SK-N-SH treated with all-trans-retinoic acid at 6 μM for 48 hours (cell line): ENCODE measurements at regions not wholly inside any gene's neighbourhood (a gene's known extent, or its start where the extent isn't known, plus 50 kb on each side); places are given as distances from the start of the nearest gene placed in this dataset.

Source experiments
- ATAC-seq: fragments of 200-7000 bp; cut with Tn5 transposase; 3 replicates; pipeline ENCODE4 v1.9.1; 2020; ENCODE audit warnings: mild to moderate bottlenecking, moderate library complexity
- ARNTL ChIP-seq: fragments of 450-650 bp; formaldehyde crosslinking; IDR thresholded peaks from 2 replicates; pipeline ENCODE4 v1.5.0; 2020; ENCODE audit warnings: low read depth, mild to moderate bottlenecking, moderate library complexity, borderline replicate concordance
- BACH2 ChIP-seq: fragments of 250-450 bp; sonication (Bioruptor Pico); IDR thresholded peaks from 2 replicates; pipeline ENCODE4 v1.9.0; 2021; ENCODE audit warnings: mild to moderate bottlenecking, borderline replicate concordance
- CSDC2 ChIP-seq: fragments of 250-450 bp; sonication (Bioruptor Pico); IDR thresholded peaks from 2 replicates; pipeline ENCODE4 v1.5.0; 2020; ENCODE audit warnings: mild to moderate bottlenecking, moderate library complexity
- ESRRG ChIP-seq: fragments of 250-450 bp; sonication (Bioruptor Pico); IDR thresholded peaks from 2 replicates; pipeline ENCODE4 v1.6.1; 2021; ENCODE audit warnings: mild to moderate bottlenecking
- GLIS3 ChIP-seq: fragments of 250-450 bp; sonication (Bioruptor Pico); IDR thresholded peaks from 2 replicates; pipeline ENCODE4 v1.5.0; 2020; ENCODE audit warnings: mild to moderate bottlenecking, moderate library complexity
- ISL1 ChIP-seq: fragments of 250-450 bp; sonication (Bioruptor Pico); IDR thresholded peaks from 2 replicates; pipeline ENCODE4 v2.1.2; 2022; ENCODE audit warnings: mild to moderate bottlenecking, moderate library complexity
- OSR1 ChIP-seq: fragments of 250-450 bp; sonication (Bioruptor Pico); IDR thresholded peaks from 2 replicates; pipeline ENCODE4 v1.8.0; 2022; ENCODE audit warnings: moderate library complexity, mild to moderate bottlenecking, inconsistent platforms
- POU6F1 ChIP-seq: fragments of 250-450 bp; sonication (Bioruptor Pico); IDR thresholded peaks from 2 replicates; pipeline ENCODE4 v1.8.0; 2021; ENCODE audit warnings: low read depth, mild to moderate bottlenecking, moderate library complexity, borderline replicate concordance
- PPARA ChIP-seq: fragments of 250-450 bp; sonication (Bioruptor Pico); IDR thresholded peaks from 2 replicates; pipeline ENCODE4 v1.5.0; 2020; ENCODE audit warnings: mild to moderate bottlenecking, borderline replicate concordance
- RARB ChIP-seq: fragments of 250-450 bp; sonication (Bioruptor Pico); IDR thresholded peaks from 2 replicates; pipeline ENCODE4 v1.8.0; 2021; ENCODE audit warnings: mild to moderate bottlenecking, moderate library complexity
- SNAI2 ChIP-seq: fragments of 250-450 bp; sonication (Bioruptor Pico); IDR thresholded peaks from 2 replicates; pipeline ENCODE4 v1.5.0; 2020; ENCODE audit warnings: mild to moderate bottlenecking, moderate library complexity
- TCF4 ChIP-seq: fragments of 250-450 bp; sonication (Bioruptor Pico); IDR thresholded peaks from 2 replicates; pipeline ENCODE4 v1.8.0; 2021; ENCODE audit warnings: mild to moderate bottlenecking, moderate library complexity, borderline replicate concordance
- TOX ChIP-seq: fragments of 250-450 bp; sonication (Bioruptor Pico); IDR thresholded peaks from 2 replicates; pipeline ENCODE4 v1.8.0; 2021; ENCODE audit warnings: mild to moderate bottlenecking, moderate library complexity, borderline replicate concordance
- TSHZ2 ChIP-seq: fragments of 250-450 bp; sonication (Bioruptor Pico); IDR thresholded peaks from 2 replicates; pipeline ENCODE4 v1.5.0; 2020; ENCODE audit warnings: mild to moderate bottlenecking, moderate library complexity
- ZC3H10 ChIP-seq: fragments of 250-450 bp; sonication (Bioruptor Pico); IDR thresholded peaks from 2 replicates; pipeline ENCODE4 v1.5.1; 2021; ENCODE audit warnings: mild to moderate bottlenecking, moderate library complexity
- ZFP3 ChIP-seq: fragments of 250-450 bp; sonication (Bioruptor Pico); IDR thresholded peaks from 2 replicates; pipeline ENCODE4 v1.5.0; 2020; ENCODE audit warnings: mild to moderate bottlenecking, moderate library complexity
- ZNF565 ChIP-seq: fragments of 450-650 bp; formaldehyde crosslinking; conservative IDR thresholded peaks from 2 replicates; pipeline ENCODE4 v1.5.0; 2020; ENCODE audit warnings: low read depth, mild to moderate bottlenecking, moderate library complexity
- ZNF70 ChIP-seq: fragments of 450-650 bp; formaldehyde crosslinking; IDR thresholded peaks from 2 replicates; pipeline ENCODE4 v1.5.0; 2020; ENCODE audit warnings: mild to moderate bottlenecking, moderate library complexity
- ZNF8 ChIP-seq: fragments of 450-650 bp; formaldehyde crosslinking; IDR thresholded peaks from 2 replicates; pipeline ENCODE4 v1.5.0; 2020; ENCODE audit warnings: mild to moderate bottlenecking, moderate library complexity
- TF ChIP-seq, protein P1 (sequence below): fragments of 250-450 bp; sonication (Bioruptor Pico); IDR thresholded peaks from 2 replicates; pipeline ENCODE4 v1.5.1; 2021; ENCODE audit warnings: mild to moderate bottlenecking, moderate library complexity
- TF ChIP-seq, protein P2 (sequence below): fragments of 250-450 bp; sonication (Bioruptor Pico); IDR thresholded peaks from 2 replicates; pipeline ENCODE4 v1.5.1; 2020; ENCODE audit warnings: low read depth, mild to moderate bottlenecking, moderate library complexity

DNA sequence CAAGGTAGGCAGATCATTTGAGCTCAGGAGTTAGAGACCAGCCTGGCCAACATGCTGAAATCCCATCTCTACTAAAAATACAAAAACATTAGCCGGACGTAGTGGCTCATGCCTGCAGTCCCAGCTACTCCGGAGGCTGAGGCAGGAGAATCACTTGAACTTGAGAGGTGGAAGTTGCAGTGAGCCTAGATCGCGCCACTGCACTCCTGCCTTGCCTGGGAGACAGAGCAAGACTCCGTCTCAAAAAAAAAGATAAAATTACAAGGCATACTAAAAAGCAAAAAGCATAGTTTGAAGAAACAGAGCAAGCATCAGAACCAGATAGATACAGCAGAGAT, 61.2 kb upstream of the CDC42BPA start (continued):
- TF ChIP-seq, protein P1, sequence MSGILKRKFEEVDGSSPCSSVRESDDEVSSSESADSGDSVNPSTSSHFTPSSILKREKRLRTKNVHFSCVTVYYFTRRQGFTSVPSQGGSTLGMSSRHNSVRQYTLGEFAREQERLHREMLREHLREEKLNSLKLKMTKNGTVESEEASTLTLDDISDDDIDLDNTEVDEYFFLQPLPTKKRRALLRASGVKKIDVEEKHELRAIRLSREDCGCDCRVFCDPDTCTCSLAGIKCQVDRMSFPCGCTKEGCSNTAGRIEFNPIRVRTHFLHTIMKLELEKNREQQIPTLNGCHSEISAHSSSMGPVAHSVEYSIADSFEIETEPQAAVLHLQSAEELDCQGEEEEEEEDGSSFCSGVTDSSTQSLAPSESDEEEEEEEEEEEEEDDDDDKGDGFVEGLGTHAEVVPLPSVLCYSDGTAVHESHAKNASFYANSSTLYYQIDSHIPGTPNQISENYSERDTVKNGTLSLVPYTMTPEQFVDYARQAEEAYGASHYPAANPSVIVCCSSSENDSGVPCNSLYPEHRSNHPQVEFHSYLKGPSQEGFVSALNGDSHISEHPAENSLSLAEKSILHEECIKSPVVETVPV: no peak

DNA sequence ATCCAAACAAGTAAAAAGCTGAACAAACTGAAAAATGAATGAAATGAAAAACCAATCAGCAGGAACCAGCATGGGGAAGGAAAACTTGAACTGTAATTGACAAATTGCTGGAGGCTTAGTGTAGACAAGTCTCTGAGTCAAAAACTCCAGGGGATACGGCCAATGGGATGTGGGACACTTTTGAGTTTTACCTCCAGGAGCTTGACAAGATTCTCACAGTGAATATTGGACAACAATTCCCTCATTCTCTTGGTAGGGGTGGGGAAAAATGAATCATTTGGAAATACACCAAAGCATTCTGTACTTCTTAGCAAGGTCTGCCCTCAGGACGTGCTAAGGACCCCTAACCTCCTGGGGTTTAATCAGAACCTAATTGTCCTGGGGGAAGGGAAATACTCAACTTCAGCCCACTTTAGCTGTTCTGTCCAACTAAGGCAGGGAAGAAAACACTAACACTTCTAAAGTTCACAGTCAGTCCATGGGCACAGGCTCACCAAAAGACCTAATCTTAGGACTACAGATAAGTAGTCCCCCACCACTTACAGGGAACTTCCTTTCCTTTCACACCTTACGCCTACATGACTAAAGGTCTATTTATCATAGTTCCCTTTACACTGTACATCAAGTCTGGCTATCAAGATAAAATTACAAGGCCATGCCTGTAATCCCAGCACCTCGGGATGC, 60.7 kb upstream of the CDC42BPA start:
- TF ChIP-seq RARB (CRISPR knock-in tag): no peak
- TF ChIP-seq, all 23 proteins: peak for 0
- no peak for ATAC-seq

DNA sequence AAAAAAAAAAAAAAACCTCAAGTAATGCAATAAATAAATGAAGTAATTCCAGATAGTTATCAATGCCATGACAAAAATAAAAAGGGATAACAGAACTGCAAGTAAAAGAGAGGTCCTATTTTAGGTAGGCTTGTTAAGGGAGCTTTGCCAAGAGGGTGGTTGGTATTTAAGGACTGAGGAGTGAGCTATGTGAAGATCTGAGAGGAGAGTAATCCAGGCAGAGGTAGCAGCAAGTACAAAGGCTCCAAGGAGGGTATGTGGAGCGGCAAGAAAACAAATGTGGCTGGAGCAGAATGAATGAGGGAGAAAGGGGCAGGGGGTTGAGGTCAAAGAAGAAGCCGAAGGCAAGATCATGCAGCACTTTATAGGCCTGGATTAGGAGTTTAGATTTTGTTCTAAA, 59.9 kb upstream of the CDC42BPA start:
- no peak for ATAC-seq
- TF ChIP-seq TOX (CRISPR knock-in tag): no peak
- TF ChIP-seq ZNF8 (CRISPR knock-in tag): no peak
- TF ChIP-seq, protein P2, sequence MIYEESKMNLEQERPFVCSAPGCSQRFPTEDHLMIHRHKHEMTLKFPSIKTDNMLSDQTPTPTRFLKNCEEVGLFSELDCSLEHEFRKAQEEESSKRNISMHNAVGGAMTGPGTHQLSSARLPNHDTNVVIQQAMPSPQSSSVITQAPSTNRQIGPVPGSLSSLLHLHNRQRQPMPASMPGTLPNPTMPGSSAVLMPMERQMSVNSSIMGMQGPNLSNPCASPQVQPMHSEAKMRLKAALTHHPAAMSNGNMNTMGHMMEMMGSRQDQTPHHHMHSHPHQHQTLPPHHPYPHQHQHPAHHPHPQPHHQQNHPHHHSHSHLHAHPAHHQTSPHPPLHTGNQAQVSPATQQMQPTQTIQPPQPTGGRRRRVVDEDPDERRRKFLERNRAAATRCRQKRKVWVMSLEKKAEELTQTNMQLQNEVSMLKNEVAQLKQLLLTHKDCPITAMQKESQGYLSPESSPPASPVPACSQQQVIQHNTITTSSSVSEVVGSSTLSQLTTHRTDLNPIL: no peak
- TF ChIP-seq CSDC2 (CRISPR knock-in tag): no peak
- TF ChIP-seq ZNF70: no peak
- no peak for TF ChIP-seq ISL1 (CRISPR knock-in tag)
- TF ChIP-seq, all 23 proteins: peak for 0

DNA sequence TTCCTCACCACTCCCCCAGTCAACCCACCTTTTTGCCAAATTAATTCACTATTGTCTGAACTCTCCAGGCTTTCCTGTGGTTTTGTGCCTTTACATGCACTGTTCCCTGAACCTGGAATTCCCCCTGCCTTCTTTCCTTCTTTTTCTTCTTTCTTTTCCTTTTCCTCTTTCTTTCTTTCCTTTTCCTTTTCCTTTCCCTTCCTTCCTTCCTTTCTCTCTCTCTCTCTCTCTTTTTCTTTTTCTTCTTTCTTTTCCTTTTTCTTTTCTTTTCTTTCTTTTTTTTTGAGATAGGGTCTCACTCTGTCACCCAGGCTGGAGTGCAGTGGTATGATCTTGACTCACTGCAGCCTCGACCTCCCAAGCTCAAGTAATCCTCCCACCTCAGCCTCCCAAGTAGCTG, 56.6 kb upstream of the CDC42BPA start:
- no peak for ATAC-seq
- no peak for TF ChIP-seq SNAI2 (CRISPR knock-in tag)
- TF ChIP-seq TSHZ2 (CRISPR knock-in tag): no peak

DNA sequence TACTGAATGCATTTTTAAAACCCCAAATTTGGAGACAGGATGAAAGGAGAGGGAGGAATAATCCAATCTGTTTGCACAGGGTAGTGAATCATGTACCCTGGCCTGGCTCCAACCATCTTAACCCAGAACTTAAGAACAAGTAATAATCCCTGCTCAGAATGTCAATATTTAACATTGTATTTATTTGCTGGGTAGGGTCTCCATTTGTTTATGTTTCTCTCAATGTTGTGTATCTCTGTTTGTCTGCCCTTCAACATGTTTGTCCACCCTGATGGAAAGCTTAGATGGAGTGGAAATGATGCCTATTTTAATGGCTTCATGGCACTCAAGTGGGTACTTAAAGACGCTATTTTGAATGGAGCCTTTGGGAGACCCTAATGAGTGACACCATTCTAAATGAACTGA, 54.4 kb upstream of the CDC42BPA start:
- TF ChIP-seq ZNF8 (CRISPR knock-in tag): no peak
- TF ChIP-seq, protein P2: no peak
- no peak for TF ChIP-seq RARB (CRISPR knock-in tag)
- no peak for TF ChIP-seq ARNTL (CRISPR knock-in tag)
- TF ChIP-seq ZC3H10 (CRISPR knock-in tag): no peak
- TF ChIP-seq POU6F1 (CRISPR knock-in tag): no peak
- TF ChIP-seq BACH2 (CRISPR knock-in tag): no peak
- TF ChIP-seq, protein P1: no peak
- no peak for TF ChIP-seq ESRRG (CRISPR knock-in tag)
- TF ChIP-seq GLIS3 (CRISPR knock-in tag): no peak
- TF ChIP-seq TOX (CRISPR knock-in tag): no peak
- TF ChIP-seq OSR1 (CRISPR knock-in tag): no peak
- TF ChIP-seq ZNF70: no peak
- TF ChIP-seq ZFP3: no peak
- TF ChIP-seq CSDC2 (CRISPR knock-in tag): no peak
- no peak for TF ChIP-seq TCF4 (CRISPR knock-in tag)
- TF ChIP-seq ZNF565 (CRISPR knock-in tag): no peak
- TF ChIP-seq PPARA: no peak
- TF ChIP-seq SNAI2 (CRISPR knock-in tag): no peak
- no peak for ATAC-seq
